GM12878 (cell line): ENCODE measurements at regions not wholly inside any gene's neighbourhood (a gene's known extent, or its start where the extent isn't known, plus 50 kb on each side); places are given as distances from the start of the nearest gene placed in this dataset.

Experiments used
- ATAC-seq: fragments of 200-7000 bp; cut with Tn5 transposase; 3 replicates; pipeline ENCODE4 v1.9.1; 2020; ENCODE audit warnings: mild to moderate bottlenecking, moderate library complexity
- BruUV-seq: library from RNA; stranded (reverse); fragments of 400-500 nt; replicated peaks from 2 replicates; lab custom pipeline; 2021; lab: Mats Ljungman, UMichigan
- CTCF ChIA-PET: fragments of 300-600 bp; sonication (Branson Sonifier 250); formaldehyde crosslinking; extraction: SDS; loops from one replicate; lab custom pipeline; 2021; ENCODE audit warnings: inconsistent platforms; lab: Yijun Ruan, JAX
- POLR2A ChIA-PET: fragments of 350-600 bp; formaldehyde crosslinking; extraction: SDS; loops from one replicate; lab custom pipeline; 2021; ENCODE audit warnings: inconsistent platforms; lab: Charles Lee
- RAD21 ChIA-PET: fragments of 300-600 bp; sonication (Branson Sonifier 250); formaldehyde crosslinking; loops from one replicate; lab custom pipeline; 2023; ENCODE audit warnings: antibody characterized with exemption; ENCODE audit not compliant: unreplicated experiment; lab: Charles Lee
- SMC1A ChIA-PET: fragments of 300-600 bp; sonication (Branson Sonifier 250); formaldehyde crosslinking; loops from one replicate; lab custom pipeline; 2023; ENCODE audit not compliant: unreplicated experiment, uncharacterized antibody; lab: Charles Lee
- DNase-seq: peaks from one replicate; pipeline ENCODE4 v3.0.0-alpha.2; 2011; ENCODE audit warnings: low read depth, low spot score
- FAIRE-seq: peaks from 3 replicates; lab custom pipeline; 2011; peaks lifted over from hg19 to GRCh38; lab: Jason Lieb, UNC
- H2AFZ ChIP-seq: 2 replicates; pipeline ENCODE4 v1.6.0; 2011; ENCODE audit warnings: low read depth, low read length, control low read depth; ENCODE audit not compliant: control insufficient read depth
- H3K27ac ChIP-seq: 2 replicates; pipeline ENCODE4 v1.5.1; 2011; ENCODE audit warnings: control low read depth; ENCODE audit not compliant: control insufficient read depth, insufficient read depth
- H3K27me3 ChIP-seq, 2 experiments: replicated peaks in 1 of 2; 2 replicates each; pipeline versions ENCODE4 v1.6.0 to v1.6.1; 2011; ENCODE audit warnings: low read length in 1 of 2; ENCODE audit not compliant: control insufficient read depth in 2 of 2, insufficient read depth in 2 of 2
- H3K36me3 ChIP-seq, 2 experiments: 2 replicates each; pipeline ENCODE4 v1.5.1; 2011; ENCODE audit warnings: low read length in 1 of 2; ENCODE audit not compliant: control insufficient read depth in 2 of 2, insufficient read depth in 2 of 2
- H3K4me1 ChIP-seq: 2 replicates; pipeline ENCODE4 v1.6.1; 2011; ENCODE audit warnings: mild to moderate bottlenecking, low read length, moderate library complexity, mixed read lengths; ENCODE audit not compliant: control insufficient read depth, insufficient read depth
- H3K4me2 ChIP-seq: 2 replicates; pipeline ENCODE4 v1.6.0; 2011; ENCODE audit warnings: control low read depth; ENCODE audit not compliant: control insufficient read depth, insufficient read depth
- H3K4me3 ChIP-seq: fragments of 200-600 bp; sonication (generic); 2 replicates; pipeline ENCODE4 v1.5.1; 2016
- H3K79me2 ChIP-seq: 2 replicates; pipeline ENCODE4 v1.6.0; 2011; ENCODE audit warnings: low read length; ENCODE audit not compliant: control insufficient read depth, insufficient read depth
- H3K9ac ChIP-seq: 2 replicates; pipeline ENCODE4 v1.8.0; 2011; ENCODE audit warnings: low read length, control low read depth, mixed read lengths; ENCODE audit not compliant: control insufficient read depth, insufficient read depth
- H3K9me3 ChIP-seq: replicated peaks from 3 replicates; pipeline ENCODE4 v1.5.1; 2011; ENCODE audit warnings: mild to moderate bottlenecking, low read length; ENCODE audit not compliant: control insufficient read depth, insufficient read depth
- H4K20me1 ChIP-seq: 2 replicates; pipeline ENCODE4 v1.6.0; 2011; ENCODE audit not compliant: control insufficient read depth, insufficient read depth
- DPF2 ChIP-seq: fragments of 450-650 bp; IDR thresholded peaks from 2 replicates; pipeline ENCODE4 v1.6.1; 2017; ENCODE audit warnings: mild to moderate bottlenecking
- ETV6 ChIP-seq, 2 experiments: fragments of 450-650 bp in 1 of 2; IDR thresholded peaks in 1 of 2; conservative IDR thresholded peaks in 1 of 2; 2 replicates each; pipeline ENCODE4 v1.6.1; 2014; ENCODE audit warnings: antibody characterized with exemption in 1 of 2, borderline replicate concordance in 1 of 2, low read depth in 1 of 2, mild to moderate bottlenecking in 1 of 2, moderate library complexity in 1 of 2
- IKZF1 ChIP-seq: fragments of 450-650 bp; conservative IDR thresholded peaks from 2 replicates; pipeline ENCODE4 v1.6.1; 2017; ENCODE audit warnings: antibody characterized with exemption, mild to moderate bottlenecking
- IKZF2 ChIP-seq, 2 experiments: fragments of 450-650 bp; IDR thresholded peaks; 2 replicates each; pipeline ENCODE4 v1.6.1; 2017; ENCODE audit warnings: mild to moderate bottlenecking in 2 of 2, moderate library complexity in 2 of 2
- IRF3 ChIP-seq: fragments of 450-650 bp; IDR thresholded peaks from 2 replicates; pipeline ENCODE4 v1.6.1; 2014; ENCODE audit warnings: mild to moderate bottlenecking
- NFXL1 ChIP-seq: fragments of 450-650 bp; IDR thresholded peaks from 2 replicates; pipeline ENCODE4 v1.6.1; 2017; ENCODE audit warnings: antibody characterized with exemption, mild to moderate bottlenecking, borderline replicate concordance
- RELA ChIP-seq: fragments of 450-650 bp; IDR thresholded peaks from 2 replicates; pipeline ENCODE4 v1.8.0; 2014; ENCODE audit warnings: borderline replicate concordance; ENCODE audit not compliant: partially characterized antibody
- SREBF1 ChIP-seq: IDR thresholded peaks from 2 replicates; pipeline ENCODE4 v1.6.1; 2012; ENCODE audit warnings: mild to moderate bottlenecking, low read length
- ZNF207 ChIP-seq: fragments of 450-650 bp; IDR thresholded peaks from 2 replicates; pipeline ENCODE4 v1.6.1; 2014; ENCODE audit warnings: antibody characterized with exemption, mild to moderate bottlenecking, borderline replicate concordance
- WGBS: methylation state at CpG from one replicate; pipeline ENCODE4 v1.1.6; 2016; ENCODE audit warnings: low lambda C conversion rate; ENCODE audit not compliant: insufficient replicate concordance, insufficient coverage; ENCODE audit errors: missing lambda C conversion rate; 5-methylcytosine and 5-hydroxymethylcytosine counted together
- in situ Hi-C: fragments of 300-500 bp; cut with MboI; formaldehyde crosslinking; loops from 9 replicates; pipeline ENCODE4 v1.14.3; 2018; ENCODE audit warnings: mixed read lengths
- intact Hi-C: fragments of 100-400 bp; cut with micrococcal nuclease; formaldehyde crosslinking; loops from one replicate; pipeline ENCODE4 v1.14.2; 2022; ENCODE audit not compliant: unreplicated experiment
- TF ChIP-seq, protein P1 (sequence below): IDR thresholded peaks from 2 replicates; pipeline ENCODE4 v1.6.1; 2012; ENCODE audit warnings: low read length, inconsistent platforms
- TF ChIP-seq, protein P2 (sequence below): fragments of 450-650 bp; IDR thresholded peaks from 2 replicates; pipeline ENCODE4 v1.6.1; 2016; ENCODE audit warnings: mild to moderate bottlenecking, moderate library complexity, borderline replicate concordance

DNA sequence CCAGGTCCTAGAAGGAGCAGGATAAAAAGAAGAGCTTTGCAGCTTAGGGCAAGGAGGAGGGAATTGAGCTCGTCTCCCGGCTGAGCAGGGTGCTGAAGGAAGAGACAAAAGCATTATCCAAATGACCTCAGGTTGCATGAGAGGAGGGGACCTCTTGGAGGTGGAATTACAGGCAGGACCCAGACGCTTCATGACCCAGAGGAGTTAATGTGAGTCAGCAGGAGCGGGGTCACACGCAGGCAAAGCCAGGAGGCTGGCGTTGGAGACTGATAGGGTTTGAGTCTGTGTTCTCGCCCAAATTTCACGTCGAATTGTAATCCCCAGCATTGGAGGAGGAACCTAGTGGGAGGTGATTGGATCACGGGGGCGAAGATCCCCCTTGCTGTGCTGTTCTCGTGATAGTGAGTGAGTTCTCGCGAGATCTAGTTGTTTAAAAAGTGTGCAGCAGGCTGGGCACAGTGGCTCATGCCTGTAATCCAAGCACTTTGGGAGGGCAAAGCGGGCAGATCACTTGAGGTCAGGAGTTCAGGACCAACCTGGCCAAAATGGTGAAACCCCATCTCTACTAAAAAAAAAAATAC lies 63.7 kb upstream of the AUTS2 start:
- CTCF ChIA-PET = no interaction called here

DNA sequence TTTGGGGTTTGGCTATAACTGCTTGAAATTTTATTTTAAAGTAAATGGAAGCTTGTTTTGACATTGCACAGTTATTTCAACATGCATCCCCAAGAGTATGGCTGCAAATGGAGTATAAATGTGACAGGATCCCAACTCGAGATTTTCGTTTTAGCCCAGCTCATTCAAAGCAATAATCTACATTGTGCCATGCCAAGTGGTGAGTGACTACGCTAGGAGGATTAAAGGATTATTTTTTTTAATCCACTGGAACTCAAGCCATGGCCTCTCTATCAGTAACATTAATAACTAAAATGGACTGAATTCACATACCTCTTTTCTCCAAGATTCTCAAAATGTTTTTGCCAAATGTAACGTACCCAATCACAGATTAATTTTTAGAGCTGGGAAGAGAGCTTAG lies 60.6 kb upstream of the AUTS2 start:
- no peaks in the 10 kb centered on the region for H3K36me3 ChIP-seq
- no peak overlapping the region for H3K27ac ChIP-seq
- H3K79me2 ChIP-seq = no peaks in the 10 kb centered on the region
- H3K9me3 ChIP-seq = no peaks in the 10 kb centered on the region; the same call in 2 of the 3 replicates
- SMC1A ChIA-PET = interaction anchor here (0.6 to 1.6 kb wide), 2 partner anchors 38 to 140 kb away, joined by 3 to 4 read pairs; no protein-coding TSS in a partner anchor
- H3K4me2 ChIP-seq = no peak overlapping the region
- RAD21 ChIA-PET = no interaction called here
- intact Hi-C loops = no loop called here
- TF ChIP-seq, protein P1, sequence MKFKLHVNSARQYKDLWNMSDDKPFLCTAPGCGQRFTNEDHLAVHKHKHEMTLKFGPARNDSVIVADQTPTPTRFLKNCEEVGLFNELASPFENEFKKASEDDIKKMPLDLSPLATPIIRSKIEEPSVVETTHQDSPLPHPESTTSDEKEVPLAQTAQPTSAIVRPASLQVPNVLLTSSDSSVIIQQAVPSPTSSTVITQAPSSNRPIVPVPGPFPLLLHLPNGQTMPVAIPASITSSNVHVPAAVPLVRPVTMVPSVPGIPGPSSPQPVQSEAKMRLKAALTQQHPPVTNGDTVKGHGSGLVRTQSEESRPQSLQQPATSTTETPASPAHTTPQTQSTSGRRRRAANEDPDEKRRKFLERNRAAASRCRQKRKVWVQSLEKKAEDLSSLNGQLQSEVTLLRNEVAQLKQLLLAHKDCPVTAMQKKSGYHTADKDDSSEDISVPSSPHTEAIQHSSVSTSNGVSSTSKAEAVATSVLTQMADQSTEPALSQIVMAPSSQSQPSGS = no peak
- TF ChIP-seq, protein P2, sequence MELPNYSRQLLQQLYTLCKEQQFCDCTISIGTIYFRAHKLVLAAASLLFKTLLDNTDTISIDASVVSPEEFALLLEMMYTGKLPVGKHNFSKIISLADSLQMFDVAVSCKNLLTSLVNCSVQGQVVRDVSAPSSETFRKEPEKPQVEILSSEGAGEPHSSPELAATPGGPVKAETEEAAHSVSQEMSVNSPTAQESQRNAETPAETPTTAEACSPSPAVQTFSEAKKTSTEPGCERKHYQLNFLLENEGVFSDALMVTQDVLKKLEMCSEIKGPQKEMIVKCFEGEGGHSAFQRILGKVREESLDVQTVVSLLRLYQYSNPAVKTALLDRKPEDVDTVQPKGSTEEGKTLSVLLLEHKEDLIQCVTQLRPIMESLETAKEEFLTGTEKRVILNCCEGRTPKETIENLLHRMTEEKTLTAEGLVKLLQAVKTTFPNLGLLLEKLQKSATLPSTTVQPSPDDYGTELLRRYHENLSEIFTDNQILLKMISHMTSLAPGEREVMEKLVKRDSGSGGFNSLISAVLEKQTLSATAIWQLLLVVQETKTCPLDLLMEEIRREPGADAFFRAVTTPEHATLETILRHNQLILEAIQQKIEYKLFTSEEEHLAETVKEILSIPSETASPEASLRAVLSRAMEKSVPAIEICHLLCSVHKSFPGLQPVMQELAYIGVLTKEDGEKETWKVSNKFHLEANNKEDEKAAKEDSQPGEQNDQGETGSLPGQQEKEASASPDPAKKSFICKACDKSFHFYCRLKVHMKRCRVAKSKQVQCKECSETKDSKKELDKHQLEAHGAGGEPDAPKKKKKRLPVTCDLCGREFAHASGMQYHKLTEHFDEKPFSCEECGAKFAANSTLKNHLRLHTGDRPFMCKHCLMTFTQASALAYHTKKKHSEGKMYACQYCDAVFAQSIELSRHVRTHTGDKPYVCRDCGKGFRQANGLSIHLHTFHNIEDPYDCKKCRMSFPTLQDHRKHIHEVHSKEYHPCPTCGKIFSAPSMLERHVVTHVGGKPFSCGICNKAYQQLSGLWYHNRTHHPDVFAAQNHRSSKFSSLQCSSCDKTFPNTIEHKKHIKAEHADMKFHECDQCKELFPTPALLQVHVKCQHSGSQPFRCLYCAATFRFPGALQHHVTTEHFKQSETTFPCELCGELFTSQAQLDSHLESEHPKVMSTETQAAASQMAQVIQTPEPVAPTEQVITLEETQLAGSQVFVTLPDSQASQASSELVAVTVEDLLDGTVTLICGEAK = no peak
- in situ Hi-C loops = no loop called here
- no peaks in the 10 kb centered on the region; a peak in 1 of 4 replicates for H3K27me3 ChIP-seq
- DNase-seq (no peak), FAIRE-seq (no peak), ATAC-seq (no peak)
- H4K20me1 ChIP-seq = no peaks in the 10 kb centered on the region
- WGBS = 36% methylated on average over 4 of the region's 4 CpGs
- H3K9ac ChIP-seq = no peak overlapping the region
- CTCF ChIA-PET = no interaction called here
- H3K4me3 ChIP-seq = no peak overlapping the region
- no peaks in the 10 kb centered on the region for H3K4me1 ChIP-seq
- no peak overlapping the region for H2AFZ ChIP-seq
- POLR2A ChIA-PET = interaction anchor here (0.6 kb wide), 1 partner anchor 431 kb away, joined by 3 read pairs; no protein-coding TSS in a partner anchor
- no TSS peak for BruUV-seq

More for the DNA sequence above, 63.7 kb upstream of the AUTS2 start:
- TF ChIP-seq NFXL1 (no peak), IRF3 (no peak), IKZF1 (no peak), RELA (no peak), IKZF2 (IDR thresholded peaks at IDR 0.05) (no peak), DPF2 (no peak), ETV6 (conservative IDR thresholded peaks at IDR 0.05 in 1 of 2, IDR thresholded peaks at IDR 0.05 in 1 of 2; ENCODE audit: borderline replicate concordance in 1 of 2, low read depth in 1 of 2) (no peak), SREBF1 (no peak), ZNF207 (no peak)
- ChIA-PET RAD21 (no interaction called here), SMC1A (no interaction called here), POLR2A (no interaction called here)
- FAIRE-seq (no peak), DNase-seq (no peak), ATAC-seq (no peak)
- H3K4me2 ChIP-seq = no peak overlapping the region
- no peaks in the 10 kb centered on the region for H3K79me2 ChIP-seq
- H2AFZ ChIP-seq = no peak overlapping the region
- in situ Hi-C loops = no loop called here
- intact Hi-C loops = no loop called here
- 45% methylated on average over 15 of the region's 15 CpGs for WGBS
- H3K4me3 ChIP-seq = no peak overlapping the region
- no peaks in the 10 kb centered on the region for H3K36me3 ChIP-seq
- H3K27me3 ChIP-seq = no peaks in the 10 kb centered on the region; a peak in 1 of 4 replicates
- H3K4me1 ChIP-seq = no peaks in the 10 kb centered on the region
- H3K27ac ChIP-seq = no peak overlapping the region
- no peak overlapping the region for H3K9ac ChIP-seq
- H4K20me1 ChIP-seq = no peaks in the 10 kb centered on the region
- BruUV-seq = no TSS peak
- no peaks in the 10 kb centered on the region for H3K9me3 ChIP-seq
